HuH-7 (cell line): ENCODE measurements at regions not wholly inside any gene's neighbourhood (a gene's known extent, or its start where the extent isn't known, plus 50 kb on each side); places are given as distances from the start of the nearest gene placed in this dataset.

Experiments
- DNase-seq: peaks from one replicate; pipeline ENCODE4 v3.0.0; 2011; ENCODE audit warnings: low spot score

- DNase-seq: no peak
Observed at GRCh38 chr2:63780518-63781155, 61.1 kb upstream of the UGP2 start.

GRCh38 chr2:63784461-63784860 lies 57.2 kb upstream of the UGP2 start:
- no peak for DNase-seq

- no peak for DNase-seq
Observed at GRCh38 chr2:63785096-63785495, 56.6 kb upstream of the UGP2 start.

GRCh38 chr2:63786471-63786870 lies 55.2 kb upstream of the UGP2 start:
- DNase-seq: no peak

GRCh38 chr2:63788071-63788470 lies 53.6 kb upstream of the UGP2 start:
- DNase-seq: no peak

GRCh38 chr2:63789338-63790020 lies 52.2 kb upstream of the UGP2 start:
- DNase-seq: no peak

GRCh38 chr2:63790491-63790890 lies 51.2 kb upstream of the UGP2 start:
- DNase-seq: no peak

- DNase-seq: no peak
Observed at GRCh38 chr2:63790906-63791305, 50.8 kb upstream of the UGP2 start.

- no peak for DNase-seq
Observed at GRCh38 chr2:63791387-63791786, 50.3 kb upstream of the UGP2 start.
